Body of pancreas (tissue), 4 donors: ENCODE measurements at regions not wholly inside any gene's neighbourhood (a gene's known extent, or its start where the extent isn't known, plus 50 kb on each side); places are given as distances from the start of the nearest gene placed in this dataset.

Experiments used
- CTCF ChIP-seq, 7 experiments: fragments of 450-650 bp in 4 of 7; fragments of 200-600 bp in 3 of 7; sonication (generic) in 3 of 7; IDR thresholded peaks; one replicate each; pipeline ENCODE4 v1.5.1; 2016 to 2019; ENCODE audit warnings: antibody characterized with exemption in 7 of 7
- POLR2A ChIP-seq, 3 donors: fragments of 450-650 bp; IDR thresholded peaks; one replicate each; pipeline ENCODE4 v1.6.1; 2016; ENCODE audit warnings: antibody characterized with exemption in 3 of 3, mild to moderate bottlenecking in 2 of 3

- TF ChIP-seq CTCF (IDR thresholded peaks at IDR 0.05), result no peak
- no peak for TF ChIP-seq POLR2A (IDR thresholded peaks at IDR 0.05)
Observed at GRCh38 chr4:56085275-56085674, 136.5 kb downstream of the CEP135 start.
